GM10248 (cell line): ENCODE measurements at regions not wholly inside any gene's neighbourhood (a gene's known extent, or its start where the extent isn't known, plus 50 kb on each side); places are given as distances from the start of the nearest gene placed in this dataset.

Experiments
- CTCF ChIA-PET: fragments of 300-600 bp; sonication (Branson Sonifier 250); formaldehyde crosslinking; extraction: SDS; loops from one replicate; lab custom pipeline; 2021; ENCODE audit warnings: antibody characterized with exemption; lab: Yijun Ruan, JAX
- POLR2A ChIA-PET: fragments of 350-650 bp; sonication (Branson Sonifier 250); formaldehyde crosslinking; extraction: SDS; loops from one replicate; lab custom pipeline; 2020; ENCODE audit warnings: antibody characterized with exemption; lab: Yijun Ruan, JAX
- DNase-seq: peaks from one replicate; pipeline ENCODE4 v3.0.0; 2012; ENCODE audit errors: extremely low spot score
- TF ChIP-seq, protein P1 (sequence below): IDR thresholded peaks from 2 replicates; pipeline ENCODE4 v1.5.1; 2012; ENCODE audit warnings: mild to moderate bottlenecking, low read depth; ENCODE audit errors: extremely low read depth, missing control alignments, control extremely low read depth

DNA sequence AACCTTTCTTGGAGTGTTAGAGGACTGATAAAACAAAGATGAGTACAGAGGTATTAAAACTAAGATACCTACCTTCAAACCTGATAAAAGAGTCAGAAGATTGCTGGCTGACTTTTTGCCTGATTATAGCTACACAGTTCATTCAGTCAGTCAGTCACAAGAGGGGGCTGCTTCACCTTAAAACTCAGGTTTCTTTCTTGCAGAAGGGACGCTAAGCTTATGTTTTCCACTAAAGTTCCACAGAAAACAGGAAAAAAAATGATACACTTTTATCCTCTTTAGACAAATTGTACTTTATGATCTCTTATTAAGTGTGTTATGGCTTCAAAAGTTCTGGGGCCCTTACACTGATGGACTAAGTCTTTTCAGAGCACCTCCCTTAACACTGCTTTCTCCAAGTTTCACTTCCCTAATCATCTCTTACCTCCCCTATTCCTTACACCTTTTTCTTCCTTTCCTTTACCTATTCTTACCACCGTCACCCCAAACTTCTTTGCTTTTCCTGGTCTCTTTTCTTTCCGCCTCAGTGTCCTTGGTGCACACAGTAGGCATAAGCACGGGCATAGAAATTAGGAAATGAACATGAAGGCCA, 448.7 kb upstream of the OR4E1 start:
- ChIA-PET POLR2A (no interaction called here), CTCF (interaction anchor here (0.8 to 2.9 kb wide), 8 partner anchors 9 to 79 kb away, joined by 3 to 19 read pairs (median 5); no protein-coding TSS in a partner anchor)
- no peak for DNase-seq
- TF ChIP-seq, protein P1, sequence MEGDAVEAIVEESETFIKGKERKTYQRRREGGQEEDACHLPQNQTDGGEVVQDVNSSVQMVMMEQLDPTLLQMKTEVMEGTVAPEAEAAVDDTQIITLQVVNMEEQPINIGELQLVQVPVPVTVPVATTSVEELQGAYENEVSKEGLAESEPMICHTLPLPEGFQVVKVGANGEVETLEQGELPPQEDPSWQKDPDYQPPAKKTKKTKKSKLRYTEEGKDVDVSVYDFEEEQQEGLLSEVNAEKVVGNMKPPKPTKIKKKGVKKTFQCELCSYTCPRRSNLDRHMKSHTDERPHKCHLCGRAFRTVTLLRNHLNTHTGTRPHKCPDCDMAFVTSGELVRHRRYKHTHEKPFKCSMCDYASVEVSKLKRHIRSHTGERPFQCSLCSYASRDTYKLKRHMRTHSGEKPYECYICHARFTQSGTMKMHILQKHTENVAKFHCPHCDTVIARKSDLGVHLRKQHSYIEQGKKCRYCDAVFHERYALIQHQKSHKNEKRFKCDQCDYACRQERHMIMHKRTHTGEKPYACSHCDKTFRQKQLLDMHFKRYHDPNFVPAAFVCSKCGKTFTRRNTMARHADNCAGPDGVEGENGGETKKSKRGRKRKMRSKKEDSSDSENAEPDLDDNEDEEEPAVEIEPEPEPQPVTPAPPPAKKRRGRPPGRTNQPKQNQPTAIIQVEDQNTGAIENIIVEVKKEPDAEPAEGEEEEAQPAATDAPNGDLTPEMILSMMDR = peak; percentile 52

- no peak for DNase-seq
- ChIA-PET CTCF (interaction anchor here (0.8 kb wide), 1 partner anchor 9 kb away, joined by 3 read pairs; no protein-coding TSS in a partner anchor), POLR2A (no interaction called here)
- TF ChIP-seq, protein P1 = no peak
These were observed 445.4 kb upstream of the OR4E1 start for GRCh38 chr14:22118899-22119477.

- TF ChIP-seq, protein P1 = no peak
- ChIA-PET POLR2A (no interaction called here), CTCF (interaction anchor here (1.0 to 3.5 kb wide), 9 partner anchors 10 to 107 kb away, joined by 3 to 23 read pairs (median 5); no protein-coding TSS in a partner anchor)
- DNase-seq = no peak
These were observed 439.8 kb upstream of the OR4E1 start for GRCh38 chr14:22113401-22113800.

DNA sequence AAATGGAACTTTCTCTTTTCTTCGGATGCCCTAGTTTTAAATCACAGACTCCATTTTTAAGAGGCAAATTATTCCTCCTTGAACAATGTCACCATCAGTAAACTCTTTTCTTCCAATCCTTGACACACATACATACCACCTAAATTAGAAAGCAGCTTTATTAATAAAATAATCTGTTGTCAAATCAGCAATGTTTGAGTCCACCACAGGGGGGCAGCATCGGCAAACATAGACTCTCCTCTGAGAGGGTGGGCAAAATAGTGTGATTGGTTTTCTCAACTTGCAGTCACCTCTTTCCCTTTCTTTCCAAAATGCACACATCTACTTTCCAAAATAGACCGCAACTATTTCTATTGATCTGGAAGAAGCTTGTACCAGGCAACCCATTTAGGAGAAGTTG, 438.4 kb upstream of the OR4E1 start:
- peak; percentile 29 for DNase-seq
- ChIA-PET CTCF (interaction anchor here (0.6 to 3.5 kb wide), 17 partner anchors 9 to 353 kb away, joined by 3 to 23 read pairs (median 4); no protein-coding TSS in a partner anchor), POLR2A (no interaction called here)
- TF ChIP-seq, protein P1 = peak; percentile 49

- ChIA-PET POLR2A (no interaction called here), CTCF (interaction anchor here (0.8 to 1.6 kb wide), 6 partner anchors 12 to 61 kb away, joined by 3 to 6 read pairs (median 3); no protein-coding TSS in a partner anchor)
- TF ChIP-seq, protein P1 = no peak
- no peak for DNase-seq
These were observed 434.1 kb upstream of the OR4E1 start for GRCh38 chr14:22107753-22108152.

DNA sequence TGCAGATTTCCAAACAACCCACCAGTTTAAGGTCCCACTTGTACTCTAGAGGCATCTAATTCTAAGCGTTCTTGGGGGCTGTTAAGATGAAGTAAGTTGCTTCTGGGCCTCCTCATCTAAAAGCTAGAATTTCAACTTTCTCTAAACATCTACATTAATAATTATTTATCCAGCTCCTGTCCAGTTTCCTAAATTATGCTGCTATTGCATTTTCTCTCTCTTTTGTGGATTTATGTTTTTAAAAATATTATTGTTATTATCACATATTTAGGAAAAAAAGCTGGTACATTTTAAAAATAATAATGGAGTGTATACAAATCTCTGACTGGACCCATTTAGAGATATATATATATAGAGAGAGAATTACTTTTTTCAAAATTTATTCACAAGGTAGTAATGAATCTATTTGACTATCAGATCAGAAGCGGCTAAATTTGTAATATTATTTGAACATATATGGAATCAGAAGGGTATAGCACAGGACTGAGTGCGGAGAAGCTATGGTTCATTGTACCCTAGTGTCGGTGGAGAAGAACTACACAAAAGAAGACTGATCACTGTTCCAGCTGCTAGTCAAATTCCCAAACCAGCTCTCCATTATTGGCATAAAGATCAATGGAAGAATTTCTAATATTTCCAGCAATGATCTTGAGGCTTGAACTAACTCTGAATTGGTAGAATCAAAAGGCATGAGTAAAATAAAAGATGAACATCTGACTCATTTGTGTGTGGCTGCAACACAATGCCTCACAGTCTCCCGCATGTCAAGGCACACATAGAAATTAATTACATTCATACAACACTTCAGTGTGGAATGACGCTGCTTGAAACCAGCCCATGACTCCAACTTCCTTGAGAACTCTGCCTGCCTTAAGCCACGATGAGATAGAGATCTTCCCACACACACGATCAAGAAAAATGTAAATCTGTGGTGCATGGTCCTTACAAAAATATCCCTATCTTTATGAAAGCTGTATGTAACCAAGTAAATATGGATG, 433.4 kb upstream of the OR4E1 start:
- ChIA-PET CTCF (interaction anchor here (0.8 to 1.6 kb wide), 7 partner anchors 11 to 60 kb away, joined by 3 to 6 read pairs (median 3); no protein-coding TSS in a partner anchor), POLR2A (no interaction called here)
- TF ChIP-seq, protein P1 = no peak

More for the DNA sequence above, 433.4 kb upstream of the OR4E1 start:
- DNase-seq = no peak
